ENCODE measurements at regions not wholly inside any gene's neighbourhood (a gene's known extent, or its start where the extent isn't known, plus 50 kb on each side); places are given as distances from the start of the nearest gene placed in this dataset.

DNA sequence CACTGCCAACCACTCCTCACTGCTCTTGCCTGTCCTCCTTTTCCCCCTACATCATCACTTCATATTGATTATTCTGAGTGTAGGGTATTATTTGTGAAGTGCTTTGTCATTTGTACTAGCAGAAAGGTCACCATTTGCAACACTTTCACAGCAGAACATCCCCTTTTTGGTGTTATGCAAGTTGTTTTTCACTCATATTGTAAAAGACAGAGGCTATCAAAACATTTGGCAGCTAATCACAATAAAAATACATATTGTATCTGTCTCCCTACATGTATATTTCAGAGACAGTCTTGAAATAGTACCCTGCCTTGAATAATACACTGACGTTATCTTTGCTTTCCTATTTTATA lies 82.3 kb downstream of the ANXA1 start:
- Histone ChIP-seq H3K4me1 (ENCODE audit: control insufficient read depth, low read length) (no peaks in the 10 kb centered on the region), H3K27ac (ENCODE audit: low read depth, low read length) (no peak overlapping the region), H3K9me3 (ENCODE audit: control insufficient read depth, insufficient read depth, low read length) (no peaks in the 10 kb centered on the region), H3K4me2 (ENCODE audit: low read length) (no peak overlapping the region), H3K4me3 (ENCODE audit: low read length) (no peak overlapping the region), H3K9me2 (replicated peaks; ENCODE audit: control insufficient read depth, low read length) (no peaks in the 10 kb centered on the region), H3K79me2 (ENCODE audit: control insufficient read depth, low read length) (no peaks in the 10 kb centered on the region), H3K36me3 (ENCODE audit: control insufficient read depth, low read length) (no peaks in the 10 kb centered on the region), H3K27me3 (ENCODE audit: control insufficient read depth, low read length) (no peaks in the 10 kb centered on the region), H4K20me1 (ENCODE audit: control insufficient read depth, insufficient read depth, low read depth, low read length) (no peaks in the 10 kb centered on the region), H3F3A (ENCODE audit: control insufficient read depth, insufficient read depth) (no peaks in the 10 kb centered on the region)
- TF ChIP-seq EZH2phosphoT487 (IDR thresholded peaks at IDR 0.05; ENCODE audit: borderline replicate concordance, low read length): no peak

- Histone ChIP-seq H3K79me2 (ENCODE audit: control insufficient read depth, low read length) (no peaks in the 10 kb centered on the region), H3K9me2 (replicated peaks; ENCODE audit: control insufficient read depth, low read length) (no peaks in the 10 kb centered on the region), H3K4me1 (ENCODE audit: control insufficient read depth, low read length) (no peaks in the 10 kb centered on the region), H3K9me3 (ENCODE audit: control insufficient read depth, insufficient read depth, low read length) (no peaks in the 10 kb centered on the region), H3K27ac (ENCODE audit: low read depth, low read length) (no peak overlapping the region), H3K4me2 (ENCODE audit: low read length) (no peak overlapping the region), H3K27me3 (ENCODE audit: control insufficient read depth, low read length) (no peaks in the 10 kb centered on the region), H3F3A (ENCODE audit: control insufficient read depth, insufficient read depth) (no peaks in the 10 kb centered on the region), H3K36me3 (ENCODE audit: control insufficient read depth, low read length) (no peaks in the 10 kb centered on the region), H4K20me1 (ENCODE audit: control insufficient read depth, insufficient read depth, low read depth, low read length) (no peaks in the 10 kb centered on the region), H3K4me3 (ENCODE audit: low read length) (no peak overlapping the region)
- TF ChIP-seq CTCF (IDR thresholded peaks at IDR 0.05; ENCODE audit: low read depth, low read length, poor library complexity, severe bottlenecking) (no peak), EZH2phosphoT487 (IDR thresholded peaks at IDR 0.05; ENCODE audit: borderline replicate concordance, low read length) (no peak)
Observed at GRCh38 chr9:73237140-73237539, 85.5 kb downstream of the ANXA1 start.

- Histone ChIP-seq H3F3A (ENCODE audit: control insufficient read depth, insufficient read depth) (no peaks in the 10 kb centered on the region), H3K4me2 (ENCODE audit: low read length) (no peak overlapping the region), H3K4me1 (ENCODE audit: control insufficient read depth, low read length) (no peaks in the 10 kb centered on the region), H3K9me3 (ENCODE audit: control insufficient read depth, insufficient read depth, low read length) (no peaks in the 10 kb centered on the region), H3K79me2 (ENCODE audit: control insufficient read depth, low read length) (no peaks in the 10 kb centered on the region), H3K4me3 (ENCODE audit: low read length) (no peak overlapping the region), H4K20me1 (ENCODE audit: control insufficient read depth, insufficient read depth, low read depth, low read length) (no peaks in the 10 kb centered on the region), H3K27me3 (ENCODE audit: control insufficient read depth, low read length) (no peaks in the 10 kb centered on the region), H3K9me2 (replicated peaks; ENCODE audit: control insufficient read depth, low read length) (no peaks in the 10 kb centered on the region), H3K27ac (ENCODE audit: low read depth, low read length) (no peak overlapping the region), H3K36me3 (ENCODE audit: control insufficient read depth, low read length) (no peaks in the 10 kb centered on the region)
- no peak for TF ChIP-seq CTCF (IDR thresholded peaks at IDR 0.05; ENCODE audit: low read depth, low read length, poor library complexity, severe bottlenecking)
- TF ChIP-seq EZH2phosphoT487 (IDR thresholded peaks at IDR 0.05; ENCODE audit: borderline replicate concordance, low read length): no peak
Observed at GRCh38 chr9:73239570-73240265, 88.1 kb downstream of the ANXA1 start.

DNA sequence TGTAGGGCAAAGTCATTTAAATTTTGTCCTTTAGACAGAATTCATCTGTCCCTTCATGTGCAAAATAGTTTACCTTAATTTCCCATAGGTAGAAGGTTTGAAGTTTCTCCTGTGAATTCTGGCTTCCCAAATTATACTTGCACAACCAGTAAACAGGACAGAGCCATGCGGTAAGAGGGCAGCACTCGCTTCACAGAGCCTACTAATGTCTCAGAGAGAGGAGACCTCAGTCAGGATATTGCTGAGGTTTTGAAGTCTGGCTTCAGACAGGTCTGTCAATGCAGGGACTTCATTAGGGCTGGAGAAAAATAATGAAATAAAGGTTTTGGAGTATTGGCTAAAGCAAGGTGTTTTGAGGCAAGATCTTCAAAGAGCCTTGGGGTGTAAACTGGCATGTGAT lies 91.4 kb downstream of the ANXA1 start:
- Histone ChIP-seq H3K9me2 (replicated peaks; ENCODE audit: control insufficient read depth, low read length) (no peaks in the 10 kb centered on the region), H3K4me3 (ENCODE audit: low read length) (no peak overlapping the region), H3K4me2 (ENCODE audit: low read length) (no peak overlapping the region)

More for the DNA sequence above, 91.4 kb downstream of the ANXA1 start:
- no peaks in the 10 kb centered on the region for H3K4me1 ChIP-seq (ENCODE audit: control insufficient read depth, low read length)
- H3K27me3 ChIP-seq (ENCODE audit: control insufficient read depth, low read length): no peaks in the 10 kb centered on the region
- H3K79me2 ChIP-seq (ENCODE audit: control insufficient read depth, low read length): no peaks in the 10 kb centered on the region
- no peaks in the 10 kb centered on the region for H4K20me1 ChIP-seq (ENCODE audit: control insufficient read depth, insufficient read depth, low read depth, low read length)
- H3K9me3 ChIP-seq (ENCODE audit: control insufficient read depth, insufficient read depth, low read length): no peaks in the 10 kb centered on the region
- TF ChIP-seq CTCF (IDR thresholded peaks at IDR 0.05; ENCODE audit: low read depth, low read length, poor library complexity, severe bottlenecking) (no peak), EZH2phosphoT487 (IDR thresholded peaks at IDR 0.05; ENCODE audit: borderline replicate concordance, low read length) (no peak)
- no peak overlapping the region for H3K27ac ChIP-seq (ENCODE audit: low read depth, low read length)
- no peaks in the 10 kb centered on the region for H3K36me3 ChIP-seq (ENCODE audit: control insufficient read depth, low read length)
- H3F3A ChIP-seq (ENCODE audit: control insufficient read depth, insufficient read depth): no peaks in the 10 kb centered on the region

All from DOHH2 (cell line).